Adipocyte (in vitro differentiated cells): ENCODE measurements at regions not wholly inside any gene's neighbourhood (a gene's known extent, or its start where the extent isn't known, plus 50 kb on each side); places are given as distances from the start of the nearest gene placed in this dataset.
A peak's percentile ranks its signal among the peaks of the same experiment; 100 is the strongest.

Source experiments
- DNase-seq: peaks from one replicate; pipeline ENCODE4 v3.0.0-alpha.2; 2015; ENCODE audit warnings: low read depth
- H3K27me3 ChIP-seq: replicated peaks from 2 replicates; pipeline ENCODE4 v1.7.0; 2013; ENCODE audit warnings: mild to moderate bottlenecking, low read length, moderate library complexity; ENCODE audit not compliant: control insufficient read depth, insufficient read depth
- H3K36me3 ChIP-seq: 2 replicates; pipeline ENCODE4 v1.7.0; 2013; ENCODE audit warnings: low read length, mild to moderate bottlenecking, moderate library complexity; ENCODE audit not compliant: control insufficient read depth, insufficient read depth, severe bottlenecking
- H3K4me1 ChIP-seq: 2 replicates; pipeline ENCODE4 v1.7.0; 2013; ENCODE audit warnings: mild to moderate bottlenecking, low read length, moderate library complexity; ENCODE audit not compliant: control insufficient read depth, insufficient read depth
- H3K4me3 ChIP-seq: 2 replicates; pipeline ENCODE4 v1.7.0; 2013; ENCODE audit warnings: mild to moderate bottlenecking, low read length, moderate library complexity
- H3K9ac ChIP-seq: 2 replicates; pipeline ENCODE4 v1.7.0; 2013; ENCODE audit warnings: mild to moderate bottlenecking, low read length, moderate library complexity
- H3K9me3 ChIP-seq: 2 replicates; pipeline ENCODE4 v1.7.0; 2013; ENCODE audit warnings: mild to moderate bottlenecking, low read length, moderate library complexity; ENCODE audit not compliant: control insufficient read depth

DNA sequence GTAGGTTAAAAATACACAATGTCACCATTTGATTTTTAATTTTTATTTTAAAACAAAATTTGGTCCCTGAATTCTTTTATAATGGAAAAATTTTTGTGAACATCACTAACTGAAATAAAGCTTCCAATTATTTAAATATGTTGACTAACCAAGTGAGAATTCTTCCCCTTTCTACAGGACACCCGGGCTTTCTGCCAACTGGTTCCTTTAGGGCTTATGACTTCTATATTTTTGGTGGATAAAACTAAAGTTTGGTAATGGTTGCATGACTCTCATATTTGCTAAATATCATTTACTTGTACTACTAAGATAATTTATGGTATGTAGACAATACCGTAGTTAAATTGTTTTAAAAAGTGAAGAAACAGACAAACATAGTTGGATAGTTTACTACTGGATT, 291.0 kb upstream of the DOK6 start:
- Histone ChIP-seq H3K27me3 (no peaks in the 10 kb centered on the region), H3K4me3 (no peak overlapping the region), H3K36me3 (no peaks in the 10 kb centered on the region), H3K9me3 (no peaks in the 10 kb centered on the region), H3K4me1 (no peaks in the 10 kb centered on the region), H3K9ac (no peak overlapping the region)
- peak; percentile 78 for DNase-seq

DNA sequence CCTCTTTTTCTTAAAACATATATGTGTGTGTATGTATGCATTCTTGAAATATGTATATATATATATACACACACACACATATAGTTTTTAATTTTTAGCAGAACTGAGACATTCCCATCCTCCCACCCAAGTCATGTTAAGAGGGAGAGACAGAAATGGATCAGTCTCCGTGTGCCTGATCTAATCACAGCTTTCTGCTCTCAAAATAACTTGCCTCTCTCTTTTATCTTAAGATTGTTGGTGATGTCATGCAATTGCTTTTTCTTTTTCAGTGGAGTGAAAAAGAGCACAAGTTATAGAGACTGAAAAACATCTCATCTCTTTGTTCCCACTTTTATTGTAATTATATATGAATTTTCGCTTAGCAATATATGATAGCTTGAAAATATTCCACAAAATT, 279.9 kb upstream of the DOK6 start:
- Histone ChIP-seq H3K9ac (no peak overlapping the region), H3K4me1 (no peaks in the 10 kb centered on the region), H3K27me3 (no peaks in the 10 kb centered on the region), H3K36me3 (no peaks in the 10 kb centered on the region), H3K4me3 (no peak overlapping the region), H3K9me3 (no peaks in the 10 kb centered on the region)
- DNase-seq: no peak

DNA sequence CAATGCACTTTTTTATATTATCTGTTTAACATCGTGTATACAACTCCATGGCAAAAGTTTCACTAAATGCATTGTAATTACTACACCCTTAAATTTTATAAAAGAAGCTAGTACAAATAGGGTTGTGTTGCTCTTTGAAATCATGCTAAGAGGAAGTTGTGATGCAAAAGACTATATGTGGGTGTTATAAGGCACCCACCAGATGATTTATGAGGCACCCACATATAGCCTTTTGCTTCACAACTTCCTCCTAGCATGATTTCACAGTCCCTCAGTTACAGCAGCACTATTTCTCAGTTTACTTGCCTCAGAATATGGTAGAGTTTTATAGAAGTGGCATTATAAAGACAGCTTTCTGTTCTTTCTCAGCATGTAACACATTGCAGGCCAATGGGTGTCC, 277.3 kb upstream of the DOK6 start:
- H3K4me1 ChIP-seq: peaks cover 7% of the 10 kb centered on the region
- no peak for DNase-seq

DNA sequence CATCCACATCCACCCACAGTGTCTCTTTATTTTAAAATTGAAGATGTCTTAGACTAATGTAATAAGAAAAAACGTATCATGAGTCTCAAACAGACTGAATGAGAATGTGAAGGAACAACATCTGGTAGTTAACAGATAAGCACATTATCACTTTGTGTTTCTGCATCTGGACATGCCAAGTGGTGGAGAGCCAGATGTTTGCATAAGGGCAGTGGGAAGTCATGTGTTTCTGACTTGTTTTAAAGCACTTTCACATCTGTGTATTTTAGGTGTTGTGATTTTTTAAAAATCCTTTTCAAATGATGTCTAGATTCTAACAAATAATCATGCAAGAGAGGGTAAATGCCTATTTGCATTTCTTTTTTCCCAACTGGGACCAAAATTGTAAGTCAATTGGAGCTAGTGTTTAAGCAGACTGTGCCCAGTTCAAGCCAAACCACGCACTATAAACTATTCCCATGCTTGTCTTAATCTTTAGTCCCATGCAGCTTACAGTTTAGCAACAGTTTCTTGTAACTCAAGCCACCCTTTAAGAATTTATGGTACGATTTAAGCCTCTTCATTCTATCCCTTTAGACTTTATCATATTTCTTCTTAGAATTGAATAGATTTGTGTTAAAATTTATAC, 272.7 kb upstream of the DOK6 start:
- Histone ChIP-seq H3K9me3 (peaks cover 6% of the 10 kb centered on the region), H3K4me3 (peak overlapping the region; percentile 49), H3K36me3 (no peaks in the 10 kb centered on the region), H3K27me3 (no peaks in the 10 kb centered on the region), H3K4me1 (peaks cover 12% of the 10 kb centered on the region), H3K9ac (peak overlapping the region; percentile 10)
- DNase-seq: peak; percentile 34

More for the DNA sequence above, 277.3 kb upstream of the DOK6 start:
- H3K9me3 ChIP-seq: no peaks in the 10 kb centered on the region
- no peak overlapping the region for H3K9ac ChIP-seq
- H3K4me3 ChIP-seq: no peak overlapping the region
- H3K27me3 ChIP-seq: no peaks in the 10 kb centered on the region
- H3K36me3 ChIP-seq: no peaks in the 10 kb centered on the region

DNA sequence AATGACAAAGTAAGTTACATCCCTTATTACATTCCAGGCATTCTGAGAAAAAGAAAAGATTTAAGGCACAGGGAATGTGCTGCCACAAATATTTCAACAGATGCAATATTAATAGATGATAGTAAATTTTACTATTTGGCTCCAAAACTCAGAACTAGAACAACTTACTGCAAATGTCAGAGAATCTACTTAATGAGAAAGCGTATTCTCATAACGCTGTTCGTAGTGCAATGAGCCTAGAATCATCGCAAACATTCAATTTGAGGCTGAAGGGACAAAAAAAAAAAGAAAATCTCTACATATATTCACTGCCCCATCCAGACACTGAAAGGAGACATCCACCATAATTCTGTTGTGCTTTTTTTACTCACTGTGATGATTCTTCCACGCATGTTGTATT, 272.1 kb upstream of the DOK6 start:
- no peak overlapping the region for H3K9ac ChIP-seq
- H3K27me3 ChIP-seq: no peaks in the 10 kb centered on the region
- peaks cover 12% of the 10 kb centered on the region for H3K4me1 ChIP-seq
- DNase-seq: no peak
- H3K4me3 ChIP-seq: peak overlapping the region; percentile 49
- no peaks in the 10 kb centered on the region for H3K36me3 ChIP-seq
- H3K9me3 ChIP-seq: peaks cover 6% of the 10 kb centered on the region

DNA sequence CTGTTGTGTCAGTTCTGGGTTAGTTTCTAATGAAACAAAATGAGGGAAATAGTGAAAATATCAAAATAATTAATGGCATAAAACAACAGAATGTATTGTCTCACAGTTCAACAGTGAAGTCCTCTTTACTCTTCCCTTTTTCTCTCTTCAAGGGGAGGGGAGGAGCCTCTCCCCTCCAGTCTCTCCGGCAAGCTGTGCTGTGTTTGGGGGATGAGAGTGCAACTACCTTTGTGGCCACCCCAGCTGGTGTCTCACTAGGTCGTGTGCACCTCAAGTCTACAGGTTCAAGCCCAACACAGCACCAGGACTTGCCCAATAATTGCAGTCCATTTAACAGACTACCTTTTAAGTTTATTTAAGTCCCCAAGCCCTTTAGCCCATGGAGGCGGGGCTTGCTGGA, 271.7 kb upstream of the DOK6 start:
- DNase-seq: no peak

DNA sequence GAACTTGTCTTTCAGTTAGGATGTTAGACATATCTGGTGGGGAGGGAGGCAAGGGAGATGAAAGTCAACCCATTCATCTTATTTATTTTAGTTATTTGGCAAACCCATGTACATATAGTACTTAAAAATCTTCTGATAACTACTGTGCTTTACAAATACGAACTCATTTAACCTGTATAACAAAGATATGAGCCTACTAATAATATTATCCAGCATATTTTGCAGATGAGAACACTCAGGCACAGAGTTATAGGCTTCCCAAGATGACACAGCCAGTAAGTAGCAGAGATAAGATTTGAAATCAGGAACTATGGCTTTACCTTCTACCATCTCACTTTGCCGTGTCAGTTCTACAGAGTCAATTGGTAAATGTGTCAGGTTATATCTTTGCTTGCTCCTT, 262.6 kb upstream of the DOK6 start:
- H3K9me3 ChIP-seq: no peaks in the 10 kb centered on the region
- no peak for DNase-seq
- H3K36me3 ChIP-seq: no peaks in the 10 kb centered on the region
- no peaks in the 10 kb centered on the region for H3K27me3 ChIP-seq
- H3K4me1 ChIP-seq: no peaks in the 10 kb centered on the region
- H3K9ac ChIP-seq: no peak overlapping the region
- no peak overlapping the region for H3K4me3 ChIP-seq

More for the DNA sequence above, 271.7 kb upstream of the DOK6 start:
- Histone ChIP-seq H3K27me3 (no peaks in the 10 kb centered on the region), H3K9me3 (peaks cover 6% of the 10 kb centered on the region), H3K4me3 (peak overlapping the region; percentile 49), H3K36me3 (no peaks in the 10 kb centered on the region), H3K9ac (no peak overlapping the region), H3K4me1 (peaks cover 12% of the 10 kb centered on the region)

DNA sequence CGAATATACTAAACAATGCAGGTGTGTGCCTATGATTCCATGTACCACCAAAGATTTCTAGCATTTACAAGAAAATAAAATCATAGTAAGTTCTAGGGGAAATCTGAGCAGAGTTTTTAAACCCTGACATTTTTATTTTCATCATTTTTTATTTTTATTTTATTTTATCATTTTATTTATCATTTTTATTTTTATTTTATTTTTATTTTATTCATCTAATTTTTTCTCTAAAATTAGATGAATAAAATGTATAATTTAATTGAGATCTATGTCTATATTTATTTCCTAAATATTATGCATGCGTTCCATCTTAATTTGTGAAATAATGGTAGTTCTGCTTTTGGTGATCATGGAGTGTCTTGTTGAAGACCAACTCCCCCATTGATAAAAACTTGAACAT, 257.6 kb upstream of the DOK6 start:
- H3K27me3 ChIP-seq: no peaks in the 10 kb centered on the region
- no peaks in the 10 kb centered on the region for H3K9me3 ChIP-seq
- no peak overlapping the region for H3K9ac ChIP-seq
- no peaks in the 10 kb centered on the region for H3K4me1 ChIP-seq
- DNase-seq: no peak
- no peak overlapping the region for H3K4me3 ChIP-seq
- H3K36me3 ChIP-seq: no peaks in the 10 kb centered on the region

DNA sequence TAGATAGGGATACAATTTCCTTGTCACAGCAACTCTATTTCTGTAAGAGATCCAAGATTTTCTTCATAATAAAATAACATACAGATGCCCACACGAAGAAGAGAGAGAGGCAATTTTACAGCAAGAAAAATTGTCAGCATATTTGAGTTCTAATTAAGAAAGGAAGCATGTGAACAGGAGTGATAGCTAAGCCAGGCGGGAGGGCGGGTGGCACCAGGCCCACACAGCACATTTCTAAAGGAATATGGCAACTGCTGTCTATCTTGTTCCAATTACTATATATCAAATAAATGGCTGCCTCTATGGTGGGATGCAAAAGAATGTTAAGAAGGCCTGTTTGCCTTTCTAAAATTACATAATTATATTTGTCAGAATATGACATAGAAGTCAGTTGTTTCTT, 248.3 kb upstream of the DOK6 start:
- H3K9ac ChIP-seq: no peak overlapping the region
- H3K27me3 ChIP-seq: no peaks in the 10 kb centered on the region
- DNase-seq: no peak
- H3K9me3 ChIP-seq: no peaks in the 10 kb centered on the region
- H3K4me3 ChIP-seq: no peak overlapping the region
- H3K4me1 ChIP-seq: no peaks in the 10 kb centered on the region
- no peaks in the 10 kb centered on the region for H3K36me3 ChIP-seq

DNA sequence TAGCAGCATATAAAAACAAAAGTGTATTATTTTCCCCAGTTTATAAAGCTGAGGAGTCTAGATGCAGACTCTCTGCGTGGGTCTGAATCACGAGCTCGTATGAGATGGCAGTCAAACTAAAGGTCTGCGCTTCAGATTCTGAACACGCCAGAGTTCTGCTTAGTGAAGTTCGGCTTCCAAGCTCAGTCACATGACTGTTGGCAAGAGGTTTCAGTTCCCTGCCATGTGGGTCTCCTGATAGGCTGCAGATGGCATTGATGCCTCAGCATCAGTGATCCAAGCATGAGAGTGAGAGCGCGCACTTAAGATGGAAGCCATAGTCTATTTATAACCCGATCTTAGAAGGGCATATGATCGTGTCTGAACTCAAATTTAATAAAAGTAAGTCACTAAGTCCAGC, 242.8 kb upstream of the DOK6 start:
- no peak overlapping the region for H3K4me3 ChIP-seq

DNA sequence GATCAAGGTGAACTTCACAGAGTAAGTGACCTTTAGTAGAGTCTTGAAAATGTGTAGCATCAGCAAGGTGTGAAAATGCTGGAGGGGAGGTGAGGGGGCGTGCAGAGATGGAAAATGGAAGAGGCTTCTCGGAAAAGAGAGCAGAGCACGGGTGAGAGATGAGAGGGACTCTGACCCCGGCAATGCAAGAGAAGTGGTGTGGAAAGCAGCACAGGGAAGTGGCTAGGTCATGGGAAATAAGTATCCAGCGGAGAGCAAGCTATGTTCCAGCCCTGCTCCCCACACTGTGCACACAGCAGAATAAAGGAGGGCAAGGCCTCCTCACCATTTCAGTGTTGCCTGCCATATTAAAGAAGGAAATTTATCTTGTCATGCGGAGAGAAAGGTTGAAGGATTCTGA, 241.7 kb upstream of the DOK6 start:
- H3K4me1 ChIP-seq: peaks cover 9% of the 10 kb centered on the region
- no peak overlapping the region for H3K4me3 ChIP-seq
- no peaks in the 10 kb centered on the region for H3K27me3 ChIP-seq
- DNase-seq: no peak
- H3K9me3 ChIP-seq: no peaks in the 10 kb centered on the region
- H3K9ac ChIP-seq: no peak overlapping the region
- H3K36me3 ChIP-seq: no peaks in the 10 kb centered on the region

More for the DNA sequence above, 242.8 kb upstream of the DOK6 start:
- no peak for DNase-seq
- Histone ChIP-seq H3K27me3 (no peaks in the 10 kb centered on the region), H3K9me3 (no peaks in the 10 kb centered on the region), H3K4me1 (peaks cover 9% of the 10 kb centered on the region), H3K9ac (no peak overlapping the region), H3K36me3 (no peaks in the 10 kb centered on the region)

DNA sequence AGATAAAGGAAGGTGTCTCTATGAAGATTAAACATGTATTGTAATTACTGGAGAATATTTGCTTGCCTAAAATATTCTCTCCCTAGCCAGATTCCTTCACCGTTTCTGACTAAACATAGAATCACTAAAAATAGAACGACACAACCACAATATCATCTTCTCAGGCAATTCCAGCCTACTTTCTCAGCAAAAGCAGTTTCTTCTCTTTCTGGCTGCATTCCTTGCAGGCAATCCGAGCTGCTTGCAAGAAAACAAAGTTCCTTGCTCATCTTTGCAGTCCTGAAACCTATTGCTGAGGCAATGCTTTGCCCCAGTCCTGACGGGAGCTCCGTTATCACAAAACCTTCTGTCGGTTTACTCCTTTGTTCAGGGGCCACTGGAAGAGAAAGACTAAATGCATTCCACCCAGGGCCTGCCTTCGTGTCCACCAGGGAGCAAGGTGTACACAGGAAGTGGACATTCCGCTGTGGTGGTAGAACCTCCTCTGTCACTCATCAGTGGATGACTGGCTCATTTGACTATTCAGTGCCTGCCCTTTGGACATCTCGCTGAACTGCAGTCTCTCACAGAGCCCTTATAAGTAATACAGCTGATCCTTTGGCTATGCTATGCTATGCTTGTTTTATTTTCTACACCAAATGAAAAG, 239.2 kb upstream of the DOK6 start:
- Histone ChIP-seq H3K36me3 (no peaks in the 10 kb centered on the region), H3K9ac (no peak overlapping the region), H3K27me3 (no peaks in the 10 kb centered on the region), H3K9me3 (no peaks in the 10 kb centered on the region), H3K4me3 (peak overlapping the region; percentile 42), H3K4me1 (peaks cover 9% of the 10 kb centered on the region)
- peak; percentile 62 for DNase-seq
